ENCODE measurements at regions not wholly inside any gene's neighbourhood (a gene's known extent, or its start where the extent isn't known, plus 50 kb on each side); places are given as distances from the start of the nearest gene placed in this dataset.

GRCh38 chr7:69149804-69150782, 448.2 kb upstream of the AUTS2 start:
- DNase-seq (ENCODE audit: low read depth) = no peak

- no peak for DNase-seq (ENCODE audit: low read depth)
Observed at GRCh38 chr7:69162326-69162725, 435.9 kb upstream of the AUTS2 start.

GRCh38 chr7:69162931-69163670, 435.2 kb upstream of the AUTS2 start:
- no peak for DNase-seq (ENCODE audit: low read depth)

GRCh38 chr7:69166979-69167516, 431.2 kb upstream of the AUTS2 start:
- DNase-seq (ENCODE audit: low read depth) = no peak

GRCh38 chr7:69169386-69169785, 428.9 kb upstream of the AUTS2 start:
- DNase-seq (ENCODE audit: low read depth) = no peak

GRCh38 chr7:69172357-69173077, 425.8 kb upstream of the AUTS2 start:
- no peak for DNase-seq (ENCODE audit: low read depth)

GRCh38 chr7:69173341-69173740, 424.9 kb upstream of the AUTS2 start:
- no peak for DNase-seq (ENCODE audit: low read depth)

- no peak for DNase-seq (ENCODE audit: low read depth)
Observed at GRCh38 chr7:69173846-69174245, 424.4 kb upstream of the AUTS2 start.

GRCh38 chr7:69176841-69177240, 421.4 kb upstream of the AUTS2 start:
- no peak for DNase-seq (ENCODE audit: low read depth)

GRCh38 chr7:69177461-69177861, 420.8 kb upstream of the AUTS2 start:
- DNase-seq (ENCODE audit: low read depth) = no peak

- DNase-seq (ENCODE audit: low read depth) = peak; percentile 28
Observed at GRCh38 chr7:69177941-69178494, 420.3 kb upstream of the AUTS2 start.

GRCh38 chr7:69180662-69181061, 417.6 kb upstream of the AUTS2 start:
- DNase-seq (ENCODE audit: low read depth) = no peak

- no peak for DNase-seq (ENCODE audit: low read depth)
Observed at GRCh38 chr7:69182596-69183467, 415.4 kb upstream of the AUTS2 start.

- DNase-seq (ENCODE audit: low read depth) = no peak
Observed at GRCh38 chr7:69184339-69184738, 413.9 kb upstream of the AUTS2 start.

GRCh38 chr7:69185170-69185569, 413.1 kb upstream of the AUTS2 start:
- no peak for DNase-seq (ENCODE audit: low read depth)

- no peak for DNase-seq (ENCODE audit: low read depth)
Observed at GRCh38 chr7:69186974-69187373, 411.3 kb upstream of the AUTS2 start.

- no peak for DNase-seq (ENCODE audit: low read depth)
Observed at GRCh38 chr7:69187824-69188333, 410.4 kb upstream of the AUTS2 start.

- no peak for DNase-seq (ENCODE audit: low read depth)
Observed at GRCh38 chr7:69189406-69189805, 408.9 kb upstream of the AUTS2 start.

GRCh38 chr7:69190025-69190424, 408.2 kb upstream of the AUTS2 start:
- no peak for DNase-seq (ENCODE audit: low read depth)

- DNase-seq (ENCODE audit: low read depth) = peak; percentile 56
Observed at GRCh38 chr7:69190763-69191162, 407.5 kb upstream of the AUTS2 start.

GRCh38 chr7:69192134-69192533, 406.1 kb upstream of the AUTS2 start:
- no peak for DNase-seq (ENCODE audit: low read depth)
